DOHH2 (cell line): ENCODE measurements at regions not wholly inside any gene's neighbourhood (a gene's known extent, or its start where the extent isn't known, plus 50 kb on each side); places are given as distances from the start of the nearest gene placed in this dataset.

Experiments
- H3F3A ChIP-seq: fragments of 200-600 bp; sonication (generic), shearing (Covaris generic); 2 replicates; pipeline ENCODE4 v1.6.0; 2016; ENCODE audit warnings: antibody characterized with exemption, mild to moderate bottlenecking; ENCODE audit not compliant: control insufficient read depth, insufficient read depth
- H3K27ac ChIP-seq: fragments of 200-600 bp; sonication (generic); 2 replicates; pipeline ENCODE4 v1.5.1; 2014; ENCODE audit warnings: low read depth, mild to moderate bottlenecking, low read length, moderate library complexity
- H3K27me3 ChIP-seq: fragments of 200-600 bp; sonication (generic); 2 replicates; pipeline ENCODE4 v1.6.1; 2014; ENCODE audit warnings: mild to moderate bottlenecking, low read length, mixed read lengths; ENCODE audit not compliant: control insufficient read depth
- H3K36me3 ChIP-seq: fragments of 200-600 bp; sonication (generic); 2 replicates; pipeline ENCODE4 v1.6.1; 2014; ENCODE audit warnings: mild to moderate bottlenecking, low read length, moderate library complexity, mixed read lengths; ENCODE audit not compliant: control insufficient read depth
- H3K4me1 ChIP-seq: fragments of 200-600 bp; sonication (generic); 2 replicates; pipeline ENCODE4 v1.6.1; 2014; ENCODE audit warnings: mild to moderate bottlenecking, low read length, mixed read lengths; ENCODE audit not compliant: control insufficient read depth
- H3K4me2 ChIP-seq: fragments of 200-600 bp; sonication (generic); 2 replicates; pipeline ENCODE4 v1.6.0; 2014; ENCODE audit warnings: mild to moderate bottlenecking, low read length, moderate library complexity
- H3K4me3 ChIP-seq: fragments of 200-600 bp; sonication (generic); 2 replicates; pipeline ENCODE4 v1.5.1; 2014; ENCODE audit warnings: mild to moderate bottlenecking, low read length, mixed read lengths
- H3K79me2 ChIP-seq: fragments of 200-600 bp; sonication (generic); 2 replicates; pipeline ENCODE4 v1.6.1; 2014; ENCODE audit warnings: mild to moderate bottlenecking, low read length, mixed read lengths; ENCODE audit not compliant: control insufficient read depth
- H3K9me2 ChIP-seq: fragments of 200-600 bp; sonication (generic); replicated peaks from 2 replicates; pipeline ENCODE4 v1.6.1; 2014; ENCODE audit warnings: mild to moderate bottlenecking, low read length, mixed read lengths; ENCODE audit not compliant: control insufficient read depth
- H3K9me3 ChIP-seq: fragments of 200-600 bp; sonication (generic); 2 replicates; pipeline ENCODE4 v1.6.1; 2014; ENCODE audit warnings: antibody characterized with exemption, low read length, mixed read lengths; ENCODE audit not compliant: control insufficient read depth, insufficient read depth
- H4K20me1 ChIP-seq: fragments of 200-600 bp; sonication (generic); 2 replicates; pipeline ENCODE4 v1.6.0; 2014; ENCODE audit warnings: low read depth, mild to moderate bottlenecking, antibody characterized with exemption, low read length, moderate library complexity; ENCODE audit not compliant: control insufficient read depth, insufficient read depth
- EZH2phosphoT487 ChIP-seq: fragments of 200-600 bp; sonication (generic); IDR thresholded peaks from 2 replicates; pipeline ENCODE4 v1.6.1; 2017; ENCODE audit warnings: borderline replicate concordance, mild to moderate bottlenecking, antibody characterized with exemption, low read length, moderate library complexity, mixed read lengths
- TF ChIP-seq, protein P1 (sequence below): fragments of 200-600 bp; sonication (generic); IDR thresholded peaks from one replicate; pipeline ENCODE4 v1.5.1; 2014; ENCODE audit warnings: antibody characterized with exemption, mild to moderate bottlenecking, low read depth, low read length; ENCODE audit not compliant: poor library complexity, severe bottlenecking

GRCh38 chr9:89878003-89878411, 273.2 kb downstream of the GADD45G start:
- Histone ChIP-seq H3K9me2 (no peaks in the 10 kb centered on the region), H3K4me3 (no peak overlapping the region), H3K27me3 (no peaks in the 10 kb centered on the region), H3K79me2 (no peaks in the 10 kb centered on the region), H3F3A (no peaks in the 10 kb centered on the region), H3K36me3 (no peaks in the 10 kb centered on the region), H3K4me2 (no peak overlapping the region), H3K27ac (no peak overlapping the region), H3K9me3 (peaks cover 2% of the 10 kb centered on the region; the same call in 1 of the 2 replicates), H4K20me1 (no peaks in the 10 kb centered on the region), H3K4me1 (no peaks in the 10 kb centered on the region)
- TF ChIP-seq, protein P1, sequence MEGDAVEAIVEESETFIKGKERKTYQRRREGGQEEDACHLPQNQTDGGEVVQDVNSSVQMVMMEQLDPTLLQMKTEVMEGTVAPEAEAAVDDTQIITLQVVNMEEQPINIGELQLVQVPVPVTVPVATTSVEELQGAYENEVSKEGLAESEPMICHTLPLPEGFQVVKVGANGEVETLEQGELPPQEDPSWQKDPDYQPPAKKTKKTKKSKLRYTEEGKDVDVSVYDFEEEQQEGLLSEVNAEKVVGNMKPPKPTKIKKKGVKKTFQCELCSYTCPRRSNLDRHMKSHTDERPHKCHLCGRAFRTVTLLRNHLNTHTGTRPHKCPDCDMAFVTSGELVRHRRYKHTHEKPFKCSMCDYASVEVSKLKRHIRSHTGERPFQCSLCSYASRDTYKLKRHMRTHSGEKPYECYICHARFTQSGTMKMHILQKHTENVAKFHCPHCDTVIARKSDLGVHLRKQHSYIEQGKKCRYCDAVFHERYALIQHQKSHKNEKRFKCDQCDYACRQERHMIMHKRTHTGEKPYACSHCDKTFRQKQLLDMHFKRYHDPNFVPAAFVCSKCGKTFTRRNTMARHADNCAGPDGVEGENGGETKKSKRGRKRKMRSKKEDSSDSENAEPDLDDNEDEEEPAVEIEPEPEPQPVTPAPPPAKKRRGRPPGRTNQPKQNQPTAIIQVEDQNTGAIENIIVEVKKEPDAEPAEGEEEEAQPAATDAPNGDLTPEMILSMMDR = no peak
- no peak for TF ChIP-seq EZH2phosphoT487

DNA sequence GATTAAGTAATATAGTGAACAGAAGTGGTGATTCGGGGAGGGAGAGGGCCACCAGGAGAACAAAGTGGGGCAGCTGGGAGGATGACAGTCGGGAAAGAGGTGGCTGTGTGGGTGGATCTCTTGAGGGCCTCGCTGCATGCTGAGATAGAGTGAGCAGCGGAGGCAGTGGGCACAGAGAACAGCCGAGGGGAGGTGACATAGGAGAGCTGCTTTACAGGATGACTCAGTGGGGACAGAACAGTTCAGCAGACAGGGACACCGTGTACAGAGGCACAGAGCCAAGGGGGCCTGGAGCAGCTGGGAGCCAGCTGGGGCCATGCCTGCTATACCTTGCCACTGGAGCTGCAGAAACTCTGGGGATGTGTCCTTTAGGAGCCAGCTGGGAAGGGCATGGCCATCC, 273.9 kb downstream of the GADD45G start:
- H3K4me3 ChIP-seq = no peak overlapping the region
- H3F3A ChIP-seq = no peaks in the 10 kb centered on the region
- H3K4me1 ChIP-seq = no peaks in the 10 kb centered on the region
- H3K4me2 ChIP-seq = no peak overlapping the region
- H4K20me1 ChIP-seq = no peaks in the 10 kb centered on the region
- H3K79me2 ChIP-seq = no peaks in the 10 kb centered on the region
- H3K27ac ChIP-seq = no peak overlapping the region
- H3K9me3 ChIP-seq = peaks cover 2% of the 10 kb centered on the region; the same call in 1 of the 2 replicates
- no peak for TF ChIP-seq EZH2phosphoT487
- TF ChIP-seq, protein P1 = no peak
- H3K27me3 ChIP-seq = no peaks in the 10 kb centered on the region
- no peaks in the 10 kb centered on the region for H3K9me2 ChIP-seq
- H3K36me3 ChIP-seq = no peaks in the 10 kb centered on the region

DNA sequence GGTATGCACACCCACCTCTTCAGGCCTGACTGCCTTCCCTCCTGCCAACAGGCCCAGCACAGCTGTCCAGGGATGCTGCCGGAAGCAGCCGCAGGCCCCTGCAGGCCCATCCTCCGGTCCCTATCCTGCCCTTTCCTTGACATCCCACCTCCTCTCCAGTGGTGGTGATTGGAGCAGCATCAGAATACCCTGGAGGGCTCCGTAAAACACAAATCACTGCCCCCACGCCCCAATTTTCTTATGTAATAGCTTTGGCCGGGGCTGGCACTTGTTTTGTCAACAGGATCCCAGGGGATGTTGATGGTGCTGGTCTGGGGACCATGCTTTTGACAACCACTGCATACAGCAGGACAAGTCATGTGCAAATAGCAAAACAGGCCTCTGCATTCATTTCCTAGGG, 274.5 kb downstream of the GADD45G start:
- Histone ChIP-seq H3K4me3 (no peak overlapping the region), H3K27ac (no peak overlapping the region)

More for the DNA sequence above, 274.5 kb downstream of the GADD45G start:
- H3K9me3 ChIP-seq = peaks cover 2% of the 10 kb centered on the region; the same call in 1 of the 2 replicates
- no peaks in the 10 kb centered on the region for H3K4me1 ChIP-seq
- H3F3A ChIP-seq = no peaks in the 10 kb centered on the region
- H3K27me3 ChIP-seq = no peaks in the 10 kb centered on the region
- H3K36me3 ChIP-seq = no peaks in the 10 kb centered on the region
- no peaks in the 10 kb centered on the region for H3K79me2 ChIP-seq
- TF ChIP-seq, protein P1 = no peak
- TF ChIP-seq EZH2phosphoT487 = no peak
- H3K9me2 ChIP-seq = no peaks in the 10 kb centered on the region
- H3K4me2 ChIP-seq = no peak overlapping the region
- H4K20me1 ChIP-seq = no peaks in the 10 kb centered on the region
